GM13976 (cell line): ENCODE measurements at regions not wholly inside any gene's neighbourhood (a gene's known extent, or its start where the extent isn't known, plus 50 kb on each side); places are given as distances from the start of the nearest gene placed in this dataset.

Experiments used
- DNase-seq: peaks from one replicate; pipeline ENCODE4 v3.0.0; 2012; ENCODE audit warnings: low spot score
- in situ Hi-C: fragments of 300-500 bp; cut with MboI; formaldehyde crosslinking; loops from one replicate; pipeline ENCODE4 v1.12.0; 2022; ENCODE audit warnings: low sequenced_read_pairs, mixed read lengths, inconsistent platforms; ENCODE audit not compliant: unreplicated experiment
- TF ChIP-seq, protein P1 (sequence below): IDR thresholded peaks from 2 replicates; pipeline ENCODE4 v1.5.1; 2012; ENCODE audit warnings: borderline replicate concordance, mild to moderate bottlenecking; ENCODE audit not compliant: insufficient read depth; ENCODE audit errors: extremely low read depth, missing control alignments, control extremely low read depth

DNA sequence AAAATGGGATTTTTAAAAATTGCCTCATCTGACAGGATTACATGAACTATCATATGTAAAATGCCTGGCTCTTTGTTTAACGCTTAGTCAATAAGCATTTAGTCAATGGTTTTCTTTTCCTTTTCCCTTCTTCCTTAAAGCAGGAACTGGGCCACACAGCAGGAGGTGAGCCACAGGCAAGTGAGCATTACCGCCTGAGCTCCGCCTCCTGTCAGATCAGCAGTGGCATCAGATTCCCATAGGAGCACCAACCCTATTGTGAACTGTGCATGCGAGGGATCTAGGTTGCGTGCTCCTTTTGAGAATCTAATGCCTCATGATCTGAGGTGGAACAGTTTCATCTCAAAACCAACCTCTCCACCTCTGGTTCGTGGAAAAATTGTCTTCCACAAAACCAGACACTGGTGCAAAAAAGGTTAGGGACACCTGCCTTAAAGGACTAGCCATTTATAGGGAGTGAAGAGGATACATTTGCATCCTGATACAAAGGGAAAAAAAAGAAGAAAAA, 306.1 kb downstream of the FBXW7 start:
- TF ChIP-seq, protein P1, sequence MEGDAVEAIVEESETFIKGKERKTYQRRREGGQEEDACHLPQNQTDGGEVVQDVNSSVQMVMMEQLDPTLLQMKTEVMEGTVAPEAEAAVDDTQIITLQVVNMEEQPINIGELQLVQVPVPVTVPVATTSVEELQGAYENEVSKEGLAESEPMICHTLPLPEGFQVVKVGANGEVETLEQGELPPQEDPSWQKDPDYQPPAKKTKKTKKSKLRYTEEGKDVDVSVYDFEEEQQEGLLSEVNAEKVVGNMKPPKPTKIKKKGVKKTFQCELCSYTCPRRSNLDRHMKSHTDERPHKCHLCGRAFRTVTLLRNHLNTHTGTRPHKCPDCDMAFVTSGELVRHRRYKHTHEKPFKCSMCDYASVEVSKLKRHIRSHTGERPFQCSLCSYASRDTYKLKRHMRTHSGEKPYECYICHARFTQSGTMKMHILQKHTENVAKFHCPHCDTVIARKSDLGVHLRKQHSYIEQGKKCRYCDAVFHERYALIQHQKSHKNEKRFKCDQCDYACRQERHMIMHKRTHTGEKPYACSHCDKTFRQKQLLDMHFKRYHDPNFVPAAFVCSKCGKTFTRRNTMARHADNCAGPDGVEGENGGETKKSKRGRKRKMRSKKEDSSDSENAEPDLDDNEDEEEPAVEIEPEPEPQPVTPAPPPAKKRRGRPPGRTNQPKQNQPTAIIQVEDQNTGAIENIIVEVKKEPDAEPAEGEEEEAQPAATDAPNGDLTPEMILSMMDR = no peak
- DNase-seq = no peak
- in situ Hi-C loops = no loop called here

DNA sequence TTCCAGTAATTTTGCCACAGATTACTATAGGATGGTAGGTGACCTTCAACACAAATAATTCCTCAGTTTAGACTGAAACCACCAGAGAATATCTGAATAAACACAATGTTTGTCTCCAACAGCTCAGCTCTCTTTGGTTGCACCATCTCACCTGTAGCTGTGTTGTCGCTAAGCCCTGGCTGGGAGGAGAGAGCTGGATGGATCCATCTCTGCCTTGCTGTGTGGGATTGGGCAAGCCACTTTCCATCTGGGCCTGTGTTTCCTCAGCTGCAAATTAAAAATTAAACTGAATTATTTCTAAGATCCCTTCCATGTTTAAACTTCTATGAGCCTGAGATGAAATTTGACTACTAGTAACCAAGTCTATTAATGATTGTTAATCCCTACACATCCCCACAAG, 310.2 kb downstream of the FBXW7 start:
- no peak for DNase-seq
- in situ Hi-C loops = no loop called here
- TF ChIP-seq, protein P1 = no peak

DNA sequence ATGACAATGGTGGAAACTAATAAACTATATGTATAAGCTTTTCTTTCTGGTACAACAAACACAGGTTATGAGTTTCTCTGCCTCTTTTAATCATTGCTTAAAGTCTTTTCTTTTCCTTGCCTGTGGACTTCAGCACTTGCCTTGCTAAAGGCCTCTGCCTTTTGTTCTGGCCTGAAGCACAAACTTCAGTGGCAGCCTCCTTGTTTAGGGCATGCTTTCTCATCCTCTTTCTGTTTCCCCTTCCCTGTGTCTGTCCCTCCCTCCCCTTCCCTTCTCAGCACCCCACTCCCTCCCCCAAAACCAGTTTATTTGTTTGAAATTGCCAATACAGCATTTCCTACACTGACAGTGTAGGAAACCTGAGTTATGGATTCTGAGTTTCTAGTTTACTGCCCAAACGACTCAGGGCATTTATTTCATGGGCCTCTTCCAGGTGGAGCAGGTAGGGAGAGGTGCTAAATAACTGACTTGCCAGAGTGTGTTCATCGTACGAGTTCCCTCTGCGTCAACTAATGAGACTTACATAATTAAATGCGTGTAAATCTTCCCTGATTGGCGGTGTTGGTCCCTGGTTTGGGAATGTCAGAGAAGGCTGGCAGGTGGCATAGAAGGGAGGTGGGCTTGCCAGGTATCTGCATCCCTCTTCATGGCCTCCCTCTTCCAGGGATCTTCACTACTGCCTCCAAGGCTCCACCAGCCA, 311.0 kb downstream of the FBXW7 start:
- TF ChIP-seq, protein P1 = no peak
- no peak for DNase-seq
- in situ Hi-C loops = no loop called here

DNA sequence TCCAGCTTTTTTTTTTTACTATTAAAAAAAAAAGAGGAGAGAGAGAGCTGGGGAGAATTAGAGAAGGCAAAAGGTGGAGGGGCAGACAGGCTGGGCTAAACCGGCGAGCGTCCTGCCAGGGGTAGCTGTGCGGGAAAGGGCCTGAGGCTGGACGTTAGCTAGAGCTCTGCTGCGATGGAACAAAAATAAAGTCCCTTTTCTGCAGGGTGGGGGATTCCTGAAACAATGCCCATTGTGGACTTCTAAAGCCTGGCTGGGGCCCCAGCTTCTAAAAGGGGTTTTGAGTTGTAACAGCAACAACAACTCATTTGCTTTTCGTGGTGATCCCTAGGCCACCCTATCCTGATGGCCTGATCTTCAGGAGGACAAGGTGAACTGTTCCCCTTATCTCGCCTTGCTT, 311.7 kb downstream of the FBXW7 start:
- TF ChIP-seq, protein P1 = no peak
- in situ Hi-C loops = no loop called here
- DNase-seq = no peak

DNA sequence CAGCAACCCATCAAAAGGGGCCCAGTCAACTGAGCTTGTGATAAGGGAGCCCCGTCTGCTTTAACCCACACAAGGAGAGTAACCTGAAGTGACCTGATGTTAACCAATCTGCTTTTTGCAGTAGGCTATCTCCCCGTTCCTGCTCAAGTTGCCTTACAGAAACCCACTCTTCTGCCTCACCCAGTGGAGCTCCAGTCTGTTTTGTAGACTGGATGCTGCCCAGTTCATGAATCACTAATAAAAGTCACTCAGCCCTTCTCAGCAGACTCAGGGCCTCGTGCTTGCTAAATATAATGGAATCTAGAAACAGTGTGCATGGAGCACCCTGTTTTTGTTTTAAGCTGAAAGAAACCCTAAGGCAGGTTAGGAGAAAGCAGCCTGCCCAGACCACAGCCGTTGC, 312.3 kb downstream of the FBXW7 start:
- DNase-seq = no peak
- in situ Hi-C loops = no loop called here
- TF ChIP-seq, protein P1 = no peak

DNA sequence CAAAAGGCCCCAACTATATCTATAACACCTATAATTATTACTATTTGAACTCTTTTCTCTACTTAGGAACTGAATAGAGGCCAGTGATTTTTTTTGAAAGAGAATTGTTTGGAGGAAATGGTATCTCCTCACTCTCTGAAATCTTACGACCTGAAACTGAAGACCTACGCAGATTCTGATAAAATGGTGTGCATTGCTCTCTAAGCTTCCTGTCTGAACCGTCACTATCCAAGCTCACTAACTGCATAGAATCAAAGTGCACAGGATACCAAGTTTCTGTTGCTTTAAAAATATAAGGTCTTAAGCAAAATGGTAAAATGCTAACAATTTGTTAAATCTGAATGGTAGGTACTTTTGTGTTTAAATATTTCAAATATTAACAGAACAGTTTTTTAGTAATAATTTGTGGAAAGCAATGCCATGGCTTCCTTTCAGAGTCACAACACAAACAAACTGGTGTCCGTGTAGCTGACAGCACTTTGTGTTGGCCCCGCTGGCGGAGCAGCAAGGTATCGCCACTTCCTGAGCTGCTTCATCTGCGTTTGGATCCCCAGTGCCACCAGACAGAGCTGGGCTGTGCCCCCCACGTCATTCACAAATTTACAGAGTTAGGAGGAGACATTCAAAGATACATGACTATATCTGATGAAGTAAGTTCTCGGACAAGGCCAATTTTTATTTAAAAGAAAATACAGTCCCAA, 313.9 kb downstream of the FBXW7 start:
- DNase-seq = no peak
- TF ChIP-seq, protein P1 = no peak
- in situ Hi-C loops = no loop called here
